Lower leg skin (tissue), 4 donors: ENCODE measurements at regions not wholly inside any gene's neighbourhood (a gene's known extent, or its start where the extent isn't known, plus 50 kb on each side); places are given as distances from the start of the nearest gene placed in this dataset.

ENCODE experiments used
- DNase-seq, 2 donors: peaks; one replicate each; pipeline ENCODE4 v3.0.0-alpha.2; 2019; ENCODE audit warnings: low spot score in 2 of 2
- H3K4me3 ChIP-seq: fragments of 200-600 bp; sonication (generic); 2 replicates; pipeline ENCODE4 v1.5.1; 2017; ENCODE audit warnings: mild to moderate bottlenecking, low read depth; ENCODE audit not compliant: poor library complexity, severe bottlenecking
- POLR2A ChIP-seq, 2 donors: fragments of 450-650 bp; IDR thresholded peaks; one replicate each; pipeline ENCODE4 v1.6.1; 2016 to 2017; ENCODE audit warnings: antibody characterized with exemption in 2 of 2, mild to moderate bottlenecking in 1 of 2, moderate library complexity in 1 of 2
- WGBS, 2 donors: methylation state at CpG; one replicate each; pipeline ENCODE4 v1.1.5; 2018; 5-methylcytosine and 5-hydroxymethylcytosine counted together
- intact Hi-C: fragments of 100-400 bp; cut with DNase I; formaldehyde crosslinking; loops from one replicate; pipeline ENCODE4 v1.15.0; 2023; ENCODE audit warnings: low total_unique reads
- TF ChIP-seq, protein P1 (sequence below), 3 donors: fragments of 450-650 bp; IDR thresholded peaks; one replicate each; pipeline ENCODE4 v1.5.1; 2016; ENCODE audit warnings: antibody characterized with exemption in 3 of 3, mild to moderate bottlenecking in 3 of 3, moderate library complexity in 2 of 3

GRCh38 chr6:98239057-98239456 is 595.3 kb upstream of the POU3F2 start:
- TF ChIP-seq, protein P1, sequence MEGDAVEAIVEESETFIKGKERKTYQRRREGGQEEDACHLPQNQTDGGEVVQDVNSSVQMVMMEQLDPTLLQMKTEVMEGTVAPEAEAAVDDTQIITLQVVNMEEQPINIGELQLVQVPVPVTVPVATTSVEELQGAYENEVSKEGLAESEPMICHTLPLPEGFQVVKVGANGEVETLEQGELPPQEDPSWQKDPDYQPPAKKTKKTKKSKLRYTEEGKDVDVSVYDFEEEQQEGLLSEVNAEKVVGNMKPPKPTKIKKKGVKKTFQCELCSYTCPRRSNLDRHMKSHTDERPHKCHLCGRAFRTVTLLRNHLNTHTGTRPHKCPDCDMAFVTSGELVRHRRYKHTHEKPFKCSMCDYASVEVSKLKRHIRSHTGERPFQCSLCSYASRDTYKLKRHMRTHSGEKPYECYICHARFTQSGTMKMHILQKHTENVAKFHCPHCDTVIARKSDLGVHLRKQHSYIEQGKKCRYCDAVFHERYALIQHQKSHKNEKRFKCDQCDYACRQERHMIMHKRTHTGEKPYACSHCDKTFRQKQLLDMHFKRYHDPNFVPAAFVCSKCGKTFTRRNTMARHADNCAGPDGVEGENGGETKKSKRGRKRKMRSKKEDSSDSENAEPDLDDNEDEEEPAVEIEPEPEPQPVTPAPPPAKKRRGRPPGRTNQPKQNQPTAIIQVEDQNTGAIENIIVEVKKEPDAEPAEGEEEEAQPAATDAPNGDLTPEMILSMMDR (IDR thresholded peaks at IDR 0.05): no peak
- TF ChIP-seq POLR2A (IDR thresholded peaks at IDR 0.05): no peak
- WGBS, 2 donors: 51 to 55% methylated on average over 3 of the region's 3 CpGs
- intact Hi-C loops: no loop called here
- DNase-seq: no peak
- no peak overlapping the region for H3K4me3 ChIP-seq

DNA sequence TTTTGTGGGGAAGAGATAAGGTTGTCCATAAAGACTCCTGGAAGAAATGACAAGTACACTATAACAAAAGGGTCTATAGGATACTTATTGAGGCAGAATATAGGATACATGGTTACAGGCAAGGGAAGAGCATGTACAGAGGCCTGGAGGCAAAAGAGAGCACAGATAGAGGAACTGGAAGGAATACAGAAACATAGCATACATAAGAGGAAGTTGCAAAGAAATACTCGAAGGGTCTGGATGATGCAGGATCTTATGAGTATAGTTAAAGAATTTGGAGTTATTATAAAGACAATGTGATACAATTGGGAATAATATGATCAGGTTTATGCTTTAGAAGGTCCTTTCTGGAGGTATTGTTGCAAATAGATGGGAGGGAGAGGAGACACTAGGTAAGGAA is 592.7 kb upstream of the POU3F2 start:
- intact Hi-C loops: no loop called here

DNA sequence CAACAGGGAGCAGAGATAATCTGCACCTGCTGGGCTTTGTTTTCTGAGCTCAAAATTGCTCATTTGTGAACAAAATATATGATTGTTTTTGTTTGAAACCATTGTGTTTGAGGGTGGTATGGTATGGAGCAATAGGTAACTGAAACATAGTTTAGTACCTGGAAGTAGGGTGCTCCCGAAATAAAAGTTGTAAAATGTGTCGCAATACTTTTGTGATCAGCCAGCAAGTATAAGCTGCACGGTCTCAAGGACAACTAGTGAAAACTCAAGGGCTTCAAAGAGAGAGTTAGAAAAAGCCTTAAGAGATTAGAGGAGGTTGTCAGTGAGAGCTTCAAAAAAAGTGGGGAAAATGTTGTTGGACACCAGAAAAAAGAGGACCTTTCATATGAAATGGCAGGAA is 579.8 kb upstream of the POU3F2 start:
- intact Hi-C loops: no loop called here
- no peak for DNase-seq
- WGBS, 2 donors: 89% methylated on average over 3 of the region's 3 CpGs
- H3K4me3 ChIP-seq: no peak overlapping the region
- TF ChIP-seq, protein P1 (IDR thresholded peaks at IDR 0.05): no peak
- no peak for TF ChIP-seq POLR2A (IDR thresholded peaks at IDR 0.05)

More for the DNA sequence above, 592.7 kb upstream of the POU3F2 start:
- no peak overlapping the region for H3K4me3 ChIP-seq
- 55 to 79% methylated on average over 1 of the region's 1 CpG for WGBS, 2 donors
- no peak for TF ChIP-seq POLR2A (IDR thresholded peaks at IDR 0.05)
- TF ChIP-seq, protein P1 (IDR thresholded peaks at IDR 0.05): no peak
- no peak for DNase-seq

DNA sequence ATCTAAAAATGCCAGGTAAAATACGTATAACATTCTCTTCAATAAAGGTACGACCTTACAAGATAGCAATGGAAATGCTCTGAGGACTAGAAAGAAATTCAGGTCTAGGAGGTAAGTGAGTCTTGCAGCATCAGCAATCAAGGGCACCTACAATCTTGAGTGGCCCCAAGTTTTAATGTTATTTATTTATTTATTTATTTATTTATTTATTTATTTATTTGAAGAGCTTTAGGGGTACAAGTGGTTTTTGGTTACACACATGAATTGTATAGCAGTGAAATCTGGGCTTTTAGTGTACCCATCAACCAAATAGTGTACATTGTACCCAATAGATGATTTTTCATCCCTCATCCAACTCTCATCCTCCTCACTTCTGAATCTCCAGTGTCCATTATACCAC is 574.0 kb upstream of the POU3F2 start:
- 95 to 96% methylated on average over 2 of the region's 2 CpGs for WGBS, 2 donors
- intact Hi-C loops: no loop called here
- TF ChIP-seq, protein P1 (IDR thresholded peaks at IDR 0.05): no peak
- TF ChIP-seq POLR2A (IDR thresholded peaks at IDR 0.05): no peak
- DNase-seq: no peak
- no peak overlapping the region for H3K4me3 ChIP-seq

DNA sequence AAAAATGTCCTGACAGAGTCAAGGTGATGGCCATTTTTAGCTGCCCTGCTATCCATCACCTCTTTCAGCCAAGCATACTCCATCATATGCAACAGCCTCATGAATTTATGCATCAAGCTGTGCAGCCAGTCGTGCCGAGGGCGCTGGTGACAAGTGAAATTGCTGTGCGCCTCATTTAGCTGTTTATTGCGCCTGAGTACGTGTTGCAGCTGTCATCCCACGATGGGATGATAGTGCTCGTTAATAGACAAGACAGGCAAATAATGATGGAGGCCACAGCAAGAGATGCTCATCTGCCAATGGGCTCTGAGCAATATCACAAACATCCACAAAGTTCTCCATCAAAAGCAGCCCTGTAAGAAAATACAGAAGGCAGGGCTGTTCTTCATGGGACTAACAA is 562.3 kb upstream of the POU3F2 start:
- WGBS, 2 donors: 84 to 88% methylated on average over 8 of the region's 8 CpGs
- TF ChIP-seq POLR2A (IDR thresholded peaks at IDR 0.05): no peak
- TF ChIP-seq, protein P1 (IDR thresholded peaks at IDR 0.05): no peak
- H3K4me3 ChIP-seq: no peak overlapping the region
- no peak for DNase-seq
- intact Hi-C loops: no loop called here

DNA sequence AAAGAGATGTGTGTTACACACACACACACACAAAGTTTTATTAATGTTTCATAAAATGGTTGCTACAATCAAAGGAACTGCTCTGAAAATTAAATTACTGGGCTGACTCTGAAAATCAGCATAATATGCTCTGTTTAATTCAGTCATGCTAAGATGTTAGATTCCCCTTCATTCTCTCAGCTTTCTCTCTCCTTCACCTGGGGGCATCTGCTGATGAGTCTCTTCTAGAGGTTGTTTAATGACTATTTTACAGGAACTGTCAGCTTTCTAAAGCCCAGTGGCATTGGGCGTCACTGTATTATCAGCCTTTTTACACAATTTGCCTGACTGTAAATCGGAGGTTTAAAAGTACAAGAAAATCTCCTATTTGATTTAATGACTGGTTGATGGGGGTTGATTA is 559.7 kb upstream of the POU3F2 start:
- TF ChIP-seq, protein P1 (IDR thresholded peaks at IDR 0.05): no peak
- TF ChIP-seq POLR2A (IDR thresholded peaks at IDR 0.05): no peak
- WGBS, 2 donors: 36% methylated on average over 2 of the region's 2 CpGs
- no peak overlapping the region for H3K4me3 ChIP-seq
- intact Hi-C loops: no loop called here
- no peak for DNase-seq
